SU-DHL-6 (cell line): ENCODE measurements at regions not wholly inside any gene's neighbourhood (a gene's known extent, or its start where the extent isn't known, plus 50 kb on each side); places are given as distances from the start of the nearest gene placed in this dataset.

Source experiments
- H2AFZ ChIP-seq: fragments of 200-600 bp; sonication (generic); 2 replicates; pipeline ENCODE4 v1.6.1; 2014; ENCODE audit warnings: low read depth, mild to moderate bottlenecking, moderate library complexity, mixed read lengths, antibody characterized with exemption, low read length; ENCODE audit not compliant: severe bottlenecking
- H3F3A ChIP-seq: fragments of 200-600 bp; shearing (Covaris generic); 2 replicates; pipeline ENCODE4 v1.6.0; 2016; ENCODE audit warnings: antibody characterized with exemption, mild to moderate bottlenecking; ENCODE audit not compliant: insufficient read depth
- H3K27ac ChIP-seq: fragments of 200-600 bp; sonication (generic); 2 replicates; pipeline ENCODE4 v1.5.1; 2016; ENCODE audit warnings: low read depth, mild to moderate bottlenecking, low read length, moderate library complexity, mixed read lengths
- H3K27me3 ChIP-seq: fragments of 200-600 bp; sonication (generic), shearing (Covaris generic); 2 replicates; pipeline ENCODE4 v1.6.0; 2014; ENCODE audit warnings: mild to moderate bottlenecking, low read length
- H3K36me3 ChIP-seq: fragments of 200-600 bp; sonication (generic); 2 replicates; pipeline ENCODE4 v1.6.1; 2014; ENCODE audit warnings: mild to moderate bottlenecking, low read length, mixed read lengths
- H3K4me2 ChIP-seq: fragments of 300-600, 200-600 bp; shearing (Covaris generic), sonication (generic); 2 replicates; pipeline ENCODE4 v1.6.0; 2014; ENCODE audit warnings: low read length, low read depth, mild to moderate bottlenecking; ENCODE audit not compliant: poor library complexity, severe bottlenecking
- H3K4me3 ChIP-seq: fragments of 200-600 bp; sonication (generic); 2 replicates; pipeline ENCODE4 v1.5.1; 2014; ENCODE audit warnings: antibody characterized with exemption, low read length, mild to moderate bottlenecking, mixed read lengths; ENCODE audit not compliant: insufficient read depth, poor library complexity, severe bottlenecking
- H3K79me2 ChIP-seq: fragments of 200-600 bp; sonication (generic); 2 replicates; pipeline ENCODE4 v1.6.1; 2014; ENCODE audit warnings: mild to moderate bottlenecking, low read length, moderate library complexity; ENCODE audit not compliant: insufficient read depth
- H3K9ac ChIP-seq: fragments of 200-600 bp; sonication (generic); 2 replicates; pipeline ENCODE4 v1.7.0; 2014; ENCODE audit warnings: mild to moderate bottlenecking, low read length
- H3K9me2 ChIP-seq: fragments of 200-600 bp; sonication (generic); replicated peaks from 2 replicates; pipeline ENCODE4 v1.6.1; 2014; ENCODE audit warnings: low read length; ENCODE audit not compliant: insufficient read depth
- H3K9me3 ChIP-seq: fragments of 200-600 bp; sonication (generic); 2 replicates; pipeline ENCODE4 v1.6.1; 2014; ENCODE audit warnings: low read length, mixed read lengths; ENCODE audit not compliant: insufficient read depth
- H4K20me1 ChIP-seq: fragments of 200-600 bp; sonication (generic); 2 replicates; pipeline ENCODE4 v1.6.1; 2014; ENCODE audit warnings: low read depth, mild to moderate bottlenecking, antibody characterized with exemption, low read length, moderate library complexity, mixed read lengths
- CTCF ChIP-seq: fragments of 200-600 bp; sonication (generic); IDR thresholded peaks from one replicate; pipeline ENCODE4 v1.5.1; 2017; ENCODE audit warnings: antibody characterized with exemption, mild to moderate bottlenecking, low read length, moderate library complexity; ENCODE audit not compliant: insufficient read depth, poor library complexity, severe bottlenecking
- EZH2phosphoT487 ChIP-seq: fragments of 200-600 bp; sonication (generic), shearing (Covaris generic); conservative IDR thresholded peaks from 2 replicates; pipeline ENCODE4 v1.6.1; 2018; ENCODE audit warnings: mild to moderate bottlenecking, antibody characterized with exemption, low read length, moderate library complexity, mixed read lengths

GRCh38 chr2:240231838-240232244, 91.4 kb upstream of the OTOS start:
- H3F3A ChIP-seq, result no peaks in the 10 kb centered on the region
- H3K27ac ChIP-seq, result no peak overlapping the region
- no peak overlapping the region for H3K9ac ChIP-seq
- H3K9me2 ChIP-seq, result no peaks in the 10 kb centered on the region
- no peaks in the 10 kb centered on the region for H3K27me3 ChIP-seq
- H3K79me2 ChIP-seq, result no peaks in the 10 kb centered on the region
- no peaks in the 10 kb centered on the region for H3K36me3 ChIP-seq
- H4K20me1 ChIP-seq, result no peaks in the 10 kb centered on the region
- no peak overlapping the region for H3K4me2 ChIP-seq
- TF ChIP-seq CTCF, result no peak
- no peak overlapping the region for H2AFZ ChIP-seq
- peaks cover 8% of the 10 kb centered on the region; the same call in 1 of the 2 replicates for H3K9me3 ChIP-seq
- no peak overlapping the region for H3K4me3 ChIP-seq

- no peak overlapping the region for H3K4me3 ChIP-seq
- no peaks in the 10 kb centered on the region for H3K79me2 ChIP-seq
- no peak overlapping the region for H3K4me2 ChIP-seq
- no peaks in the 10 kb centered on the region for H4K20me1 ChIP-seq
- H3K9ac ChIP-seq, result no peak overlapping the region
- no peaks in the 10 kb centered on the region for H3F3A ChIP-seq
- no peaks in the 10 kb centered on the region for H3K9me2 ChIP-seq
- no peak overlapping the region for H3K27ac ChIP-seq
- H3K36me3 ChIP-seq, result no peaks in the 10 kb centered on the region
- H3K27me3 ChIP-seq, result no peaks in the 10 kb centered on the region
- TF ChIP-seq EZH2phosphoT487, result no peak
- no peak for TF ChIP-seq CTCF
- H2AFZ ChIP-seq, result no peak overlapping the region
- peaks cover 8% of the 10 kb centered on the region; the same call in 1 of the 2 replicates for H3K9me3 ChIP-seq
These were observed 91.9 kb upstream of the OTOS start for GRCh38 chr2:240232264-240232915.

DNA sequence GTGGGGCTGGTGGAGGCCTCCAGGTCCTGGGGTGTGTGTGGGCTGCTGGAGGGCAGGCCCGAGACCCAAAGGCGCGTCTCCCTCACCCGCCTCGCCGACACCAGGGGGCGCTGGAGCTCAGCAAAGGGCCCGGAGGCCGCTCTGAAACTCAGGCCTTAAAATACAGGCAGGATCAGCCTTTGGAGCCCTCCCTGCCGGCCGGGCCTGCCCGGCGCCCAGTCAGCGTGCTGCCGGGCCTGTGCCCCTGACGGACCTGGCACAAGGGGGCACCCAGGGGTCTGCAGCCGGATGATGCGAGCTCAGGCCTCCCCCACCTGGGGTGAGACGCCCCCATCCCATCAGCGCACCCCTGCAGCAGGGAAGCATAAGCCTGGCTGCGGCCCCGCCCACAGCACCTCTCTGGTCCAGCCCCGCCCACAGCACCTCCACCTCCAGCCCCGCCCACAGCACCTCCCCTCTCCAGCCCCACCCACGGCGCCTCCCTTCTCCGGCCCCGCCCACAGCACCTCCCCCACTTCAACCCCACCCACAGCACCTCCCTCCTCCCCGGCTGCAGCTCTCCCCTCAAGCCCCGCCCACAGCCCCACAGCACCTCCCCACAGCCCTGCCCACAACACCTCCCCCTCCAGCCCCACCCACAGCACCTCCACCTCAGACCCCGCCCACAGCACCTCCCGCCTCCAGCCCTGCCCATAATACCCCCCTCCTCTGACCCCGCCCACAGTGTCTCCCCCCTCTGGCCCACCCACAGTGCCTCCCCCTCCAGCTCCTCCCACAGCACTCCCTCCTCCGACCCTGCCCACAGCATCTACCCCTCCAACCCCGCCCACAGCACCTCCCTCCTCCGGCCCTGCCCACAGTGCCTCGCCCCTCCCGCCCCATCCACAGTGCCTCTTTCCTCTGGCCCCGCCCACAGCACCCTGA, 92.8 kb upstream of the OTOS start:
- peak; percentile 36 for TF ChIP-seq CTCF
- TF ChIP-seq EZH2phosphoT487, result no peak
- H3K9ac ChIP-seq, result no peak overlapping the region
- H3K4me3 ChIP-seq, result no peak overlapping the region
- H3K9me2 ChIP-seq, result no peaks in the 10 kb centered on the region
- no peak overlapping the region for H2AFZ ChIP-seq
- H3K79me2 ChIP-seq, result no peaks in the 10 kb centered on the region
- no peaks in the 10 kb centered on the region for H4K20me1 ChIP-seq
- H3K27me3 ChIP-seq, result no peaks in the 10 kb centered on the region
- H3K9me3 ChIP-seq, result peaks cover 8% of the 10 kb centered on the region; the same call in 1 of the 2 replicates
- H3K27ac ChIP-seq, result no peak overlapping the region
- H3K36me3 ChIP-seq, result no peaks in the 10 kb centered on the region
- no peak overlapping the region for H3K4me2 ChIP-seq
- H3F3A ChIP-seq, result no peaks in the 10 kb centered on the region
